ENCODE measurements at regions not wholly inside any gene's neighbourhood (a gene's known extent, or its start where the extent isn't known, plus 50 kb on each side); places are given as distances from the start of the nearest gene placed in this dataset.

GRCh38 chr4:31979988-31980387, 1259.8 kb downstream of the PCDH7 start:
- Histone ChIP-seq H3K4me1 (ENCODE audit: control insufficient read depth, insufficient read depth, low read length) (no peaks in the 10 kb centered on the region), H3K4me3 (ENCODE audit: low read depth in 2 of 2, low read length in 2 of 2) (no peak overlapping the region), H3K9me3 (ENCODE audit: control insufficient read depth, insufficient read depth, low read depth, low read length) (no peaks in the 10 kb centered on the region), H3K36me3 (ENCODE audit: control insufficient read depth, insufficient read depth, low read length) (no peaks in the 10 kb centered on the region; the same call in 1 of the 2 replicates), H3K27me3 (ENCODE audit: control insufficient read depth, insufficient read depth, low read length) (no peaks in the 10 kb centered on the region), H3K27ac (ENCODE audit: low read length) (no peak overlapping the region)
- TF ChIP-seq REST (IDR thresholded peaks at IDR 0.05; ENCODE audit: insufficient read depth in 1 of 2, low read depth in 2 of 2, low read length in 1 of 2): no peak
- no peak for TF ChIP-seq SIN3A (IDR thresholded peaks at IDR 0.05; ENCODE audit: borderline replicate concordance, insufficient read depth, low read depth, low read length)
- no peak for TF ChIP-seq TCF7L2 (IDR thresholded peaks at IDR 0.05; ENCODE audit: low read depth, low read length)
- TF ChIP-seq CTCF (IDR thresholded peaks at IDR 0.05): no peak
- no peak for TF ChIP-seq POLR2AphosphoS5 (IDR thresholded peaks at IDR 0.05; ENCODE audit: low read depth, low read length)
- ATAC-seq: no peak
- no peak for DNase-seq (ENCODE audit: low read depth, low spot score)
- BruUV-seq (replicated peaks): no TSS peak
- CTCF ChIA-PET: no interaction called here
- intact Hi-C loops (cut with micrococcal nuclease; ENCODE audit: unreplicated experiment) (no loop called here), in situ Hi-C loops (cut with HindIII; ENCODE audit: low pct_unique_long_range_greater_than_20kb, low sequenced_read_pairs) (no loop called here)
- POLR2A ChIA-PET: no interaction called here

- in situ Hi-C loops (cut with HindIII; ENCODE audit: low pct_unique_long_range_greater_than_20kb, low sequenced_read_pairs) (no loop called here), intact Hi-C loops (cut with micrococcal nuclease; ENCODE audit: unreplicated experiment) (no loop called here)
- DNase-seq (ENCODE audit: low read depth, low spot score) (no peak), ATAC-seq (no peak)
- Histone ChIP-seq H3K36me3 (ENCODE audit: control insufficient read depth, insufficient read depth, low read length) (no peaks in the 10 kb centered on the region; the same call in 1 of the 2 replicates), H3K9me3 (ENCODE audit: control insufficient read depth, insufficient read depth, low read depth, low read length) (no peaks in the 10 kb centered on the region), H3K27ac (ENCODE audit: low read length) (no peak overlapping the region), H3K4me1 (ENCODE audit: control insufficient read depth, insufficient read depth, low read length) (no peaks in the 10 kb centered on the region), H3K27me3 (ENCODE audit: control insufficient read depth, insufficient read depth, low read length) (no peaks in the 10 kb centered on the region), H3K4me3 (ENCODE audit: low read depth in 2 of 2, low read length in 2 of 2) (no peak overlapping the region)
- no TSS peak for BruUV-seq (replicated peaks)
- TF ChIP-seq POLR2AphosphoS5 (IDR thresholded peaks at IDR 0.05; ENCODE audit: low read depth, low read length) (no peak), CTCF (IDR thresholded peaks at IDR 0.05) (no peak), TCF7L2 (IDR thresholded peaks at IDR 0.05; ENCODE audit: low read depth, low read length) (no peak), REST (IDR thresholded peaks at IDR 0.05; ENCODE audit: insufficient read depth in 1 of 2, low read depth in 2 of 2, low read length in 1 of 2) (no peak), SIN3A (IDR thresholded peaks at IDR 0.05; ENCODE audit: borderline replicate concordance, insufficient read depth, low read depth, low read length) (no peak)
- CTCF ChIA-PET: no interaction called here
- POLR2A ChIA-PET: no interaction called here
Observed at GRCh38 chr4:31983246-31983645, 1263.1 kb downstream of the PCDH7 start.

Data from Panc1 (cell line).